ENCODE measurements at regions not wholly inside any gene's neighbourhood (a gene's known extent, or its start where the extent isn't known, plus 50 kb on each side); places are given as distances from the start of the nearest gene placed in this dataset.
A peak's percentile ranks its signal among the peaks of the same experiment; 100 is the strongest.

- no peak for DNase-seq
Observed at GRCh38 chr9:134214386-134214765, 50.0 kb upstream of the RNU6ATAC start.

GRCh38 chr9:134214766-134215419 is 50.5 kb upstream of the RNU6ATAC start:
- DNase-seq, result no peak

- DNase-seq, result no peak
Observed at GRCh38 chr9:134215420-134215698, 51.0 kb upstream of the RNU6ATAC start.

- DNase-seq, result no peak
Observed at GRCh38 chr9:134215699-134216448, 51.5 kb upstream of the RNU6ATAC start.

- no peak for DNase-seq
Observed at GRCh38 chr9:134216449-134216951, 52.1 kb upstream of the RNU6ATAC start.

GRCh38 chr9:134216961-134217360 is 52.6 kb upstream of the RNU6ATAC start:
- no peak for DNase-seq

- DNase-seq, result peak; percentile 4
Observed at GRCh38 chr9:134217431-134218210, 53.3 kb upstream of the RNU6ATAC start.

- DNase-seq, result no peak
Observed at GRCh38 chr9:134218230-134218629, 53.9 kb upstream of the RNU6ATAC start.

GRCh38 chr9:134219646-134220060 is 55.3 kb upstream of the RNU6ATAC start:
- no peak for DNase-seq

- no peak for DNase-seq
Observed at GRCh38 chr9:134220311-134220710, 55.9 kb upstream of the RNU6ATAC start.

GRCh38 chr9:134221273-134222017 is 57.1 kb upstream of the RNU6ATAC start:
- DNase-seq, result no peak

- DNase-seq, result no peak
Observed at GRCh38 chr9:134222018-134222573, 57.7 kb upstream of the RNU6ATAC start.

GRCh38 chr9:134223091-134223490 is 58.7 kb upstream of the RNU6ATAC start:
- no peak for DNase-seq

- DNase-seq, result no peak
Observed at GRCh38 chr9:134223591-134224122, 59.3 kb upstream of the RNU6ATAC start.

- DNase-seq, result no peak
Observed at GRCh38 chr9:134224127-134224526, 59.8 kb upstream of the RNU6ATAC start.

GRCh38 chr9:134224567-134225093 is 60.3 kb upstream of the RNU6ATAC start:
- DNase-seq, result no peak

GRCh38 chr9:134225186-134225585 is 60.8 kb upstream of the RNU6ATAC start:
- DNase-seq, result no peak

- DNase-seq, result no peak
Observed at GRCh38 chr9:134225816-134226215, 61.5 kb upstream of the RNU6ATAC start.

- no peak for DNase-seq
Observed at GRCh38 chr9:134226221-134226930, 62.0 kb upstream of the RNU6ATAC start.

GRCh38 chr9:134227451-134228411 is 63.4 kb upstream of the RNU6ATAC start:
- DNase-seq, result no peak
